ENCODE measurements at regions not wholly inside any gene's neighbourhood (a gene's known extent, or its start where the extent isn't known, plus 50 kb on each side); places are given as distances from the start of the nearest gene placed in this dataset.
"Not testable (repeated sequence)": the region's sequence is repeated elsewhere in the genome, so short reads cannot be mapped to it uniquely, and the experiment has no call there.

DNA sequence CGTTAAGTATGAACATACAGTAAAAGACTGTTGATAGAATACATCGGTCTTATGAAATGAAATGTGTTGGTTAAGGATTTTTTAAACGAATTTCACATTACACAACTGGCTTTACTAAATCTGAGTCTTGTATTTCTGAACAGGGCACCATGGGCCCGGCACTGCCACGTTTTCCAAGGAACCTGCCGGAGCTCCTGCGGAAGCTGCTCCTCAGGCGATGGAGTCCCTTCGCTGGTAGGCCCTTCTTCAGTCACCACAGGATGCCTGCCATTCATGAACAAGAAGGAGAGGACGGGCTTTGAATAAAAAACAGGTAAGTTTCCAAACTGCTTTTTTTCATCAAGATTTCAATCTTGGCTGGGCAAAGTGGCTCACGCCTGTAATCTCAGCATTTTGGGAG is 114.1 kb upstream of the SIMC1 start:
- TF ChIP-seq, protein P1, sequence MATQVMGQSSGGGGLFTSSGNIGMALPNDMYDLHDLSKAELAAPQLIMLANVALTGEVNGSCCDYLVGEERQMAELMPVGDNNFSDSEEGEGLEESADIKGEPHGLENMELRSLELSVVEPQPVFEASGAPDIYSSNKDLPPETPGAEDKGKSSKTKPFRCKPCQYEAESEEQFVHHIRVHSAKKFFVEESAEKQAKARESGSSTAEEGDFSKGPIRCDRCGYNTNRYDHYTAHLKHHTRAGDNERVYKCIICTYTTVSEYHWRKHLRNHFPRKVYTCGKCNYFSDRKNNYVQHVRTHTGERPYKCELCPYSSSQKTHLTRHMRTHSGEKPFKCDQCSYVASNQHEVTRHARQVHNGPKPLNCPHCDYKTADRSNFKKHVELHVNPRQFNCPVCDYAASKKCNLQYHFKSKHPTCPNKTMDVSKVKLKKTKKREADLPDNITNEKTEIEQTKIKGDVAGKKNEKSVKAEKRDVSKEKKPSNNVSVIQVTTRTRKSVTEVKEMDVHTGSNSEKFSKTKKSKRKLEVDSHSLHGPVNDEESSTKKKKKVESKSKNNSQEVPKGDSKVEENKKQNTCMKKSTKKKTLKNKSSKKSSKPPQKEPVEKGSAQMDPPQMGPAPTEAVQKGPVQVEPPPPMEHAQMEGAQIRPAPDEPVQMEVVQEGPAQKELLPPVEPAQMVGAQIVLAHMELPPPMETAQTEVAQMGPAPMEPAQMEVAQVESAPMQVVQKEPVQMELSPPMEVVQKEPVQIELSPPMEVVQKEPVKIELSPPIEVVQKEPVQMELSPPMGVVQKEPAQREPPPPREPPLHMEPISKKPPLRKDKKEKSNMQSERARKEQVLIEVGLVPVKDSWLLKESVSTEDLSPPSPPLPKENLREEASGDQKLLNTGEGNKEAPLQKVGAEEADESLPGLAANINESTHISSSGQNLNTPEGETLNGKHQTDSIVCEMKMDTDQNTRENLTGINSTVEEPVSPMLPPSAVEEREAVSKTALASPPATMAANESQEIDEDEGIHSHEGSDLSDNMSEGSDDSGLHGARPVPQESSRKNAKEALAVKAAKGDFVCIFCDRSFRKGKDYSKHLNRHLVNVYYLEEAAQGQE (IDR thresholded peaks at IDR 0.05; ENCODE audit: insufficient replicate concordance, low read depth): not testable (repeated sequence)
- TF ChIP-seq POLR2AphosphoS5 (IDR thresholded peaks at IDR 0.05; ENCODE audit: low read depth); SPI1 (IDR thresholded peaks at IDR 0.05; ENCODE audit: borderline replicate concordance, low read depth): not testable (repeated sequence)
- TF ChIP-seq, protein P2, sequence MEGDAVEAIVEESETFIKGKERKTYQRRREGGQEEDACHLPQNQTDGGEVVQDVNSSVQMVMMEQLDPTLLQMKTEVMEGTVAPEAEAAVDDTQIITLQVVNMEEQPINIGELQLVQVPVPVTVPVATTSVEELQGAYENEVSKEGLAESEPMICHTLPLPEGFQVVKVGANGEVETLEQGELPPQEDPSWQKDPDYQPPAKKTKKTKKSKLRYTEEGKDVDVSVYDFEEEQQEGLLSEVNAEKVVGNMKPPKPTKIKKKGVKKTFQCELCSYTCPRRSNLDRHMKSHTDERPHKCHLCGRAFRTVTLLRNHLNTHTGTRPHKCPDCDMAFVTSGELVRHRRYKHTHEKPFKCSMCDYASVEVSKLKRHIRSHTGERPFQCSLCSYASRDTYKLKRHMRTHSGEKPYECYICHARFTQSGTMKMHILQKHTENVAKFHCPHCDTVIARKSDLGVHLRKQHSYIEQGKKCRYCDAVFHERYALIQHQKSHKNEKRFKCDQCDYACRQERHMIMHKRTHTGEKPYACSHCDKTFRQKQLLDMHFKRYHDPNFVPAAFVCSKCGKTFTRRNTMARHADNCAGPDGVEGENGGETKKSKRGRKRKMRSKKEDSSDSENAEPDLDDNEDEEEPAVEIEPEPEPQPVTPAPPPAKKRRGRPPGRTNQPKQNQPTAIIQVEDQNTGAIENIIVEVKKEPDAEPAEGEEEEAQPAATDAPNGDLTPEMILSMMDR (IDR thresholded peaks at IDR 0.05; ENCODE audit: insufficient read depth, low read length): not testable (repeated sequence)
